Transverse colon (tissue), 4 donors: ENCODE measurements at regions not wholly inside any gene's neighbourhood (a gene's known extent, or its start where the extent isn't known, plus 50 kb on each side); places are given as distances from the start of the nearest gene placed in this dataset.

Experiments
- DNase-seq: peaks from one replicate; pipeline ENCODE4 v3.0.0-alpha.2; 2019
- H3K27ac ChIP-seq, 4 donors: fragments of 200-600 bp; sonication (generic); 2 replicates each; pipeline ENCODE4 v1.5.1; 2016 to 2018; ENCODE audit warnings: inconsistent platforms in 4 of 4
- H3K27me3 ChIP-seq: fragments of 200-600 bp; sonication (generic); 2 replicates; pipeline ENCODE4 v1.5.1; 2017; ENCODE audit warnings: inconsistent platforms
- H3K36me3 ChIP-seq, 4 donors: fragments of 200-600 bp; sonication (generic); 2 replicates each; pipeline ENCODE4 v1.5.1; 2017 to 2019; ENCODE audit warnings: inconsistent platforms in 4 of 4
- H3K4me1 ChIP-seq, 4 donors: fragments of 200-600 bp; sonication (generic); 2 replicates each; pipeline ENCODE4 v1.5.1; 2017 to 2020; ENCODE audit warnings: inconsistent platforms in 4 of 4
- H3K4me3 ChIP-seq, 4 donors: fragments of 200-600 bp; sonication (generic); 1 replicate in 1 of 4; 2 replicates in 3 of 4; pipeline versions ENCODE4 v1.5.1 to v1.6.1; 2017 to 2019; ENCODE audit warnings: inconsistent platforms in 4 of 4
- H3K9me3 ChIP-seq, 2 donors: fragments of 200-600 bp; sonication (generic); 2 replicates each; pipeline ENCODE4 v1.5.1; 2017 to 2019; ENCODE audit warnings: inconsistent platforms in 2 of 2
- EP300 ChIP-seq: sonication (generic); formaldehyde crosslinking; IDR thresholded peaks from one replicate; pipeline ENCODE4 v1.6.1; 2017; ENCODE audit warnings: antibody characterized with exemption, low read depth
- POLR2A ChIP-seq: fragments of 450-650 bp; IDR thresholded peaks from one replicate; pipeline ENCODE4 v1.6.1; 2016; ENCODE audit warnings: antibody characterized with exemption, mild to moderate bottlenecking, moderate library complexity
- POLR2AphosphoS5 ChIP-seq, 3 donors: sonication (generic); formaldehyde crosslinking; IDR thresholded peaks; one replicate each; pipeline ENCODE4 v1.6.1; 2016; ENCODE audit warnings: antibody characterized with exemption in 3 of 3
- WGBS, 2 donors: methylation state at CpG; one replicate each; pipeline ENCODE4 v1.1.5; 2018; ENCODE audit warnings: low coverage in 1 of 2; 5-methylcytosine and 5-hydroxymethylcytosine counted together
- in situ Hi-C, 4 donors: fragments of 200-750 bp; cut with MboI; loops; one replicate each; pipeline versions ENCODE4 v1.15.0 to v1.15.1; 2017; ENCODE audit warnings: low sequenced_read_pairs in 3 of 4, low pct_ligation_motif_present in 1 of 4, low pct_unique_long_range_greater_than_20kb in 1 of 4
- intact Hi-C: fragments of 100-400 bp; cut with DNase I; formaldehyde crosslinking; loops from one replicate; pipeline ENCODE4 v1.15.1; 2023; ENCODE audit warnings: low total_unique reads
- TF ChIP-seq, protein P1 (sequence below), 5 experiments: fragments of 200-600 bp in 3 of 5; fragments of 450-650 bp in 2 of 5; sonication (generic) in 3 of 5; IDR thresholded peaks; 1 replicate in 2 of 5; 2 replicates in 3 of 5; pipeline ENCODE4 v1.5.1; 2016 to 2017; ENCODE audit warnings: antibody characterized with exemption in 5 of 5, inconsistent platforms in 3 of 5, mild to moderate bottlenecking in 2 of 5, moderate library complexity in 1 of 5

DNA sequence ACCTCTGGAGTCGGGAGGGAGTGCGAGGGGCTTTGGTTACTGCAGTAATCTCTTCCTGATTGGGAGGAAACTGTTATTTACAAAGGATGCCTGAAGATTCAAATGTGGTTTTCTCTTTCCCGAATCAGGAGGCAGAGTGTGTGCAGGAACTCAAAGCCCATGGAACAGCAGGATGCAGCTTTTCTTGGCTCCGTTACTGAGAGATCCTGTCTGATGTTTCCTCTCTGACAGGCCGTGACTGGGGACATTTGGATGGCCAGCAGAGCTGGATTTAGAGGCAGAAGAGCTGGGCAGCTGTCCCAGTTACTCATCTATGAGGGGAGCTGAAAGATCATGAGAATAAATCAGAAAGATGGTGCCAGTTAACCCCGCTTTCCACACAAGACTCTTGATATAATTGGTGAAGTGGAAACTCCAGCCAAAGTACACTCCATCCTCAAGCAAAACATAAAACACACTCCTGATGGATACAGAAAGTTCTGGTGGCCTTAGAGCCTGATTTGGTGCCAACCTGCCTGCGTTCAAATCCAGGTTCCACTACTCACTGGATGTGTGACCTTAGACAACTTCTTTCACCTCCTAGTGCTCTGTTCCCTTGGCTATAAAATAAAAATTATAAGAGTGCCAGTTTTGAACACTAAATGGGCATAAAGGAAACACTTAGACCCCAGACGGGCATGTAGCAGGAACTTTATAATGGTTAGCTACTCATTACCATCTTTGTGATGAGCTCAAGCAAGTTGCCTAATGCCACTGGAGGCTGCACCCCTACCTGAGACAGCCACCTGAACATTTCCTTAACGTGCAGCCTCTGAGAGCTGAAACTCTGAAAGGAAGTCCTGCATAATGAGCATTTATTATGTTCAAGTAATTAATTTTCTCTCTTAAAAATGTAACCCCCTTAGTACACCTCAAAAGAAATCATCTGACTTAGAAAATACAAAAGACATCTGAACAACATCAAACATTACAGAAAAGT is 349.0 kb upstream of the GATB start:
- Histone ChIP-seq H3K4me1 (peaks cover 0 to 26% (median 5%) of the 10 kb centered on the region in 4 donors), H3K36me3 (no peaks in the 10 kb centered on the region), H3K4me3 (no peak overlapping the region), H3K27me3 (no peaks in the 10 kb centered on the region), H3K27ac (peak overlapping the region in 1 of 4 donors; percentile 9), H3K9me3 (no peaks in the 10 kb centered on the region)
- DNase-seq = no peak
- intact Hi-C loops = no loop called here
- 48% methylated on average over 6 to 9 of the region's 9 CpGs for WGBS, 2 donors
- TF ChIP-seq EP300 (no peak), POLR2A (no peak), POLR2AphosphoS5 (IDR thresholded peaks at IDR 0.05) (peak in 1 of 3 donors; percentile 21)
- TF ChIP-seq, protein P1, sequence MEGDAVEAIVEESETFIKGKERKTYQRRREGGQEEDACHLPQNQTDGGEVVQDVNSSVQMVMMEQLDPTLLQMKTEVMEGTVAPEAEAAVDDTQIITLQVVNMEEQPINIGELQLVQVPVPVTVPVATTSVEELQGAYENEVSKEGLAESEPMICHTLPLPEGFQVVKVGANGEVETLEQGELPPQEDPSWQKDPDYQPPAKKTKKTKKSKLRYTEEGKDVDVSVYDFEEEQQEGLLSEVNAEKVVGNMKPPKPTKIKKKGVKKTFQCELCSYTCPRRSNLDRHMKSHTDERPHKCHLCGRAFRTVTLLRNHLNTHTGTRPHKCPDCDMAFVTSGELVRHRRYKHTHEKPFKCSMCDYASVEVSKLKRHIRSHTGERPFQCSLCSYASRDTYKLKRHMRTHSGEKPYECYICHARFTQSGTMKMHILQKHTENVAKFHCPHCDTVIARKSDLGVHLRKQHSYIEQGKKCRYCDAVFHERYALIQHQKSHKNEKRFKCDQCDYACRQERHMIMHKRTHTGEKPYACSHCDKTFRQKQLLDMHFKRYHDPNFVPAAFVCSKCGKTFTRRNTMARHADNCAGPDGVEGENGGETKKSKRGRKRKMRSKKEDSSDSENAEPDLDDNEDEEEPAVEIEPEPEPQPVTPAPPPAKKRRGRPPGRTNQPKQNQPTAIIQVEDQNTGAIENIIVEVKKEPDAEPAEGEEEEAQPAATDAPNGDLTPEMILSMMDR (IDR thresholded peaks at IDR 0.05) = no peak
- in situ Hi-C loops = no loop called here

DNA sequence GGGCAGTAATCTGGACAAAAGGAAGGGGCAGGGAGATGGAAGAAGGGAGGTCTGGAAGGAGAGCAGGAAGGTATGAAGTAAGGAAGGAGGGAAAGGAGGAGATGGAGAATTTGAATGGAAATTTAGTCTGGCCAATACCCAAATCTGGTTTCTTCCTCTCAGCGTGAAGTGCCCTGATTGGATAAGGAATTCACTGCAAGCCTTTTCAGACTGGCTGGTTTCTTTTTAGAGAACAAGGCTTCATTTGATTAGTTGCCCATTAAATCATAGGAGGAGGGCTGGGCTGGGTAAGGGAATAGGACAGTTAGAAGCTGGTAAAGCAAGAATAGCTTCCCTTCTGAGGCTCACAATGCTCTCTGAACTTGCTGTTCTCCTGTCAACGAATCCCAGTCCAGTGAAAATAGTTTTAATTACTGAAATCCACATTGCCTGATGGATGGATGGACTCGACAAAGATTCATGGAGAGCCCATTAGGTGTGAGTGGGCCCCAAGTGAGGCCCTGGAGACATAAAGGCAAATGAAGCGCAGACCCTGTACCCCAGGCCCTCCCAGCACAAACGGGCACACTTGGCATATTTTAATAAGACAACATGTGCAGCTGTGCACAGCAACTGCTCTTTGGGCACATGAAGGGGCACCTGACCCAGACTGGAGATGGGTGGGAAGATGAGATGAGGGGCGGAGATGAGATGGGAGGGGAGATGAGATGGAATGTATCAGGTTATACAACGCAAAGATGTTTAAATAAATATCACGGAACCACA is 347.1 kb upstream of the GATB start:
- DNase-seq = no peak
- WGBS, 2 donors = 80 to 89% methylated on average over 4 to 8 of the region's 8 CpGs
- Histone ChIP-seq H3K27me3 (no peaks in the 10 kb centered on the region), H3K4me1 (peaks cover 0 to 26% (median 5%) of the 10 kb centered on the region in 4 donors), H3K4me3 (no peak overlapping the region), H3K9me3 (no peaks in the 10 kb centered on the region), H3K36me3 (no peaks in the 10 kb centered on the region), H3K27ac (no peak overlapping the region)
- intact Hi-C loops = no loop called here
- in situ Hi-C loops = no loop called here
- no peak for TF ChIP-seq EP300
- TF ChIP-seq POLR2A = no peak
- TF ChIP-seq POLR2AphosphoS5 (IDR thresholded peaks at IDR 0.05) = no peak
- TF ChIP-seq, protein P1 (IDR thresholded peaks at IDR 0.05) = no peak

DNA sequence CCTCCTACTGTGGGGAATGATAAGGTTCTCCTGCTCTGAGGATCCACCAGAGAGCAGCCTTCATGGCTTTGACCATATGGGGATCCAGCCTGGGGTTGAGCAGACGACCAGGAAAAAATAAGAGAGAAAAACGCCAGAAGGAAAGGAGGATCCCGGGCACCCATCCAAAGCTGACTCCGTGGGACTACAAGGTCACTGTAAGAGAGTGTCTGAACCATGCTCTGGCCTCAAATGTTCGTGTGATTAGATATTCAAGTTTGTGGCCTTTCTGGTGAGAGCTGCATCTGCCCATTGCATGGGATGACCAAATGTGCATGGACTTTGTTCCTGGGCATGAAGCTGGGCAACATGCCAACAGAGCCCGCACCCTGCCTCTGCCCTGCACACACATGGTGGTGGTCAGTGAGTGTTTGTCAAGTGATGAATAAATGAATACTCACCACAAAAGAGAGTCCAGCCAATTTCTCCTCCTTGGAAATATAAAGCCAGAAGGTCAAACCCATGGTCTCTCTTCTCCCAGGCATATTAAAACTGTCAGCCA is 346.0 kb upstream of the GATB start:
- no peak for DNase-seq
- Histone ChIP-seq H3K27me3 (no peaks in the 10 kb centered on the region), H3K4me3 (no peak overlapping the region), H3K27ac (peak overlapping the region in 2 of 4 donors; percentile 18 to 47), H3K4me1 (peaks cover 0 to 33% (median 12%) of the 10 kb centered on the region in 4 donors), H3K9me3 (no peaks in the 10 kb centered on the region), H3K36me3 (no peaks in the 10 kb centered on the region)
- in situ Hi-C loops = no loop called here
- WGBS, 2 donors = 71% methylated on average over 6 of the region's 6 CpGs; no CpG with 5 or more reads in 1 of the 2 donors
- TF ChIP-seq POLR2A (no peak), EP300 (no peak), POLR2AphosphoS5 (IDR thresholded peaks at IDR 0.05) (no peak)
- TF ChIP-seq, protein P1 (IDR thresholded peaks at IDR 0.05) = no peak
- intact Hi-C loops = no loop called here
